ENCODE measurements at regions not wholly inside any gene's neighbourhood (a gene's known extent, or its start where the extent isn't known, plus 50 kb on each side); places are given as distances from the start of the nearest gene placed in this dataset.
"Not testable (repeated sequence)": the region's sequence is repeated elsewhere in the genome, so short reads cannot be mapped to it uniquely, and the experiment has no call there.

GRCh38 chr20:1809611-1810510 lies 85.3 kb upstream of the SIRPA start:
- no peak for DNase-seq

GRCh38 chr20:1809131-1809572 lies 86.1 kb upstream of the SIRPA start:
- DNase-seq: no peak

GRCh38 chr20:1808101-1808500 lies 87.1 kb upstream of the SIRPA start:
- no peak for DNase-seq

- DNase-seq: no peak
These were observed 87.8 kb upstream of the SIRPA start for GRCh38 chr20:1807394-1807793.

DNA sequence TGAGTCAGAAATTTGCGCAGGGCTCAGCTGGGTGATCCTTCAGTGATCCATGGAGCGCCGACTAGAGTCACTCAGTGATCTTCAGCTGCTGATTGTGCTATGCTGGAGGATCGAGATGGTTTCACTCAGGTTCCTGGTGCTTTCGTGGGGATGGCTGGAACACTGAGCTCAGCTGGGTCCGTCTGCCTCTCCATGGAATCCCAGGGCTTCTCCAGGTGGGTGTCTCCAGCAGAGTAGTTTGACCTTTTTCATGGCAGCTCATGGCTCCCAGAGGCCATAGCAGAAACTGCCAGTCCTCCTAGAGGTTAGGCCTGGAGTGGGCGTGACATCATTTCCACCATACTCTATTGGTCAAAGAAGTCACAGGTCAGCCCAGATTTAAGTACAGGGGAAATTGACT lies 88.8 kb upstream of the SIRPA start:
- no peak for DNase-seq

DNA sequence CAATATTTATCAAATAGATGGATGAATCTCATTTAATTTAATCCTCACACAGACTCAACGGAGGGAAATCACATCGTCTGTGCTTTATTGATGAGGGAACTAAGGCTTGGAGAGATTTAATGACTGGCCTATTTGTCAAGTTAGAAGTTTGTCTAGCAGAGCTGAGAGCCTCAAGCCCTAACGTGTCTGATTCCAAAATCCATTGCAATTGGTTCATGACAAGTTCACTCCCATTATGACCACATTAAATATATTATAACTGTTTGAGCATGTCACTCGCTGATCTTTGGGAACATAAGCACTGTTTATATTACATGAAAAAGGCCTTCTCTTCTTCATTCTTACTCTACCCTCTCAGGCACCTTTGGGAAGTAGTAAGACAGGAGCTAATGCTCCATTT lies 89.4 kb upstream of the SIRPA start:
- DNase-seq: no peak

DNA sequence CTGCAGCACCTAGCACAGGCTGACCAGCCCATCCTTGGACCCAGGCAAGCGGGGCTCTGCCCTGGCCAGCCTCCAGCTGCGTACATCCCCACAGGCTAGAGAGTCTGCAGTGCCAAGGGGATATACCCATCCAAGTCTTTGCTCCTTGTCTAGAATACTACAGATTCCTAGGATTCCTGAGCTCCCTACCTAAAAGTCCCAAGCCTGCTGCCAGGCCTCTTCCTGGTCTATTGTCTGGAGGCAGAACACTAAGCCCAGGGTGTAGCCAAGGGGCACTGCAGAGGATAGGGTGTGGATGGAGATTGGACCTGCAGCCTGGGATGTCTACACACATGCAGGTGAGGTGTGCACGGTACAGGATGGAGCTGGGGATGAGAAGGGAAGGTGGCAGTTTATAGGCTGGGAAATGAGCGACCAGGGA lies 90.0 kb upstream of the SIRPA start:
- DNase-seq: no peak

GRCh38 chr20:1804554-1804956 lies 90.7 kb upstream of the SIRPA start:
- DNase-seq: no peak

DNA sequence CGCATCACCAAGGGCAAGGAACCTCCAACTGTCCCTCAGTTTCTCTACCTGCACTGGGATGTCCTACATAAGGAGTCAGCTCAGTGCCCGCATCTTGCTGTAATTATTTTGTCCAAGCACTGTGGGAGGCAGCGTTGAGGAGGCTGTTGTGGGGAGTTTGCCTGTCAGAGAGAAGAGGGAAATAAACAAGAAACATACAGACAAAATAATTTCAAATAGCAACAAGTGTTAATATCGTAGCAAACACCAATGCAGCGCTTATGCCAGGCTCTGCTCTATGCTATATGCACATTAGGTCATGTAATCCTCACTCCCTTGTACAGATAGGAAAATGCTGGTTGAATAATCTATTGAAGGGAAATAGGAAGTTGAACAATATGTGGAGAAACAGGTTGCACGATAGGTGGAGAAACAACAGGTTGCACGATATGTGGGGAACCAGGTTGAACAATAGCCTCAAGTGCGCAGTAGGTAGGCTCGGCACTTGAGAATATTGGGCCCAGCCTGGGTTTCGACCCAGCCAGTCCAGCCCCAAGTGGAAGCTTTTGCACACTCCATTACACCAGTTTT lies 91.2 kb upstream of the SIRPA start:
- no peak for DNase-seq

DNA sequence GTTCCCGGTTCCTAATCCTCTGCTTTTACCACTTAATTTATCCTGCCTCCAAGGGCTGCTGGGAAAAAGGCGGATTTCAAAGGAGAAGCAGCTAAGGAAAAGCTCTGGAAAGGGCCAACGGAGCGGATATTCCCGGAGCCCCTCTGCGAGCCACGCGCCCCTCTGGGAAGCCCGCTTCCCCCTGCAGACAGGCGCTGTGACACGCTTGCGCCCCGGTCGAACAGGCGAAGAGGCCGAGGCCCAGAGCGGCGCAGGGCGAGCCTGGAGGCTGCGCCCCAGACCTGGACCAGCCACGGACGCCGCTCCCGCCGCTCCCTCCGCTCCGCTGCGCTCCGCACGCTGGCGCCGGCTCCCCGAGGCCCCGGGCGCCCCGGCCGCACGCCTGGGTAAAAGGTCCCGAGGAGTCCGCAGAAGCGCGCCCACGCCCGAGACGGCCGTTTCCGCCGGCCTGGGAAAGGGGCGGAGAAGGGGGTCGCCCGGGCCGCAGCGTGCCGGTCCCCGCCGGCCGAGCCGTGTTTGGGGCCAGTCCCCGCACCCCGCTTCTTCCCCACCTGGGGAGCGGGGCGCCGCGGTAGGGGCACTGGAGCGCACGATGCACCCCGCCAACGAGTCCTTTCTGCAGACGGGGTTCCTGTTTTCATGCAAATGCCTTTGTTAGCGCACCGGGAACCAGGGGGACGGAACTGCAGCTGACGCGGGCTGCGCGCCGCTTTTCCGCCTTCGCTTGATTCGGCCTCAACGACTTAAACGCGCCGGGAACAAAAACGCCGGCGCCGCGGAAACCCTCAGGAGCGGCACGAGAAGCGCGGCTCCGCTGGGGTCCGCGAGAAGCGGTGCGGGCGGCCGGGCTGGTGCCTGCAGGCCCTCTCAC lies 91.9 kb upstream of the SIRPA start:
- peak; percentile 58 for DNase-seq

- DNase-seq: peak; percentile 37
These were observed 92.7 kb upstream of the SIRPA start for GRCh38 chr20:1802385-1803060.

- no peak for DNase-seq
These were observed 93.3 kb upstream of the SIRPA start for GRCh38 chr20:1801929-1802306.

DNA sequence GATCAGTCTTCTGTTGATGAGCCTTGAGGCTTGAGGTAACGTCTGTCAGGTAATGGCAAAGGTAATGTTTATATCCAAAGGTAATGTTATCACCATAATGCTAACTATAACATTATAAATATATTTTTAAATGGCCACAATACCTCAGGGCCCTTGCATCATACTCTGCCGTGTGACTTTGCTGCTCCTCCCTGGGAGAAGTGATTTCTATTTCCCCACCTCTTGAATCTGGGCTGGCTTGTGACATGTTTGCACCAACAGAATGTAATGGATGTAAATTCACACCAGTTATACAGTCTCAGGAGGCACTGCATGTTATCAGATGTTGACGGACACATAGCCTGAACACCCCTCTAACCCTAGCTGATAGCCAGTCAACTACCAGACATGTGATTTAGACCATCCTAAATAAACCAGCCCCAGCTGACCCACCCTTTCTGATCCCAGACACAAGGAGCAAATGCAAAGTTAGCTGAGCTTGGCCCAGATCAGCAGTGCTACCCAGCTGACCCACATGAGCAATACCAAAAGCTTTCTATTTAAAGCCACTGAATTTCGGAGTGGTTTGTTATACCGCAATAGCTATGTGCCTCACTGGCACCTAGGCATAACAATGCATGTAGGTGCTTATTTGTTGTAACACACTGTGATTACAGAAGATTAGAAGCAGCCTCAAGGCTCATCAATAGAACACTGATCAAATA lies 93.8 kb upstream of the SIRPA start:
- no peak for DNase-seq

DNA sequence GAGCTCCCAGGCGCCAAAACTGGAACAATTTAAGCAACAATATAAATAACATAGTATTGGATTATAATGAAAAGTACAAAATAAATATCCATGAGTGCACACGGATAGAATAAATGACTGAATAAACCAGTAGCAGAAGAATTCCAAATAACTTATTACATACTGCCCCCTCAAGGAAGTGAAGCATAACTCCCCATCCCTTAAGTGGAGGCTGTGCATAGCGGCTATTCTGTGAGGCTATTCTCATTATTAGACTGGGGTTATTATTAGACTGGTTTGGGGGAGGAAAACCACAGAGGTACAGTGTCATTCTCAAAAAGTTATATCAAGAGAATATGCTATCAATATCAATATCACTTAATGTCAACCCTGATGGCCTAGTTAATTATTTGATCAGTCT lies 94.4 kb upstream of the SIRPA start:
- DNase-seq: no peak

GRCh38 chr20:1800180-1800579 lies 95.0 kb upstream of the SIRPA start:
- DNase-seq: no peak

GRCh38 chr20:1799746-1800145 lies 95.5 kb upstream of the SIRPA start:
- not testable (repeated sequence) for DNase-seq

DNA sequence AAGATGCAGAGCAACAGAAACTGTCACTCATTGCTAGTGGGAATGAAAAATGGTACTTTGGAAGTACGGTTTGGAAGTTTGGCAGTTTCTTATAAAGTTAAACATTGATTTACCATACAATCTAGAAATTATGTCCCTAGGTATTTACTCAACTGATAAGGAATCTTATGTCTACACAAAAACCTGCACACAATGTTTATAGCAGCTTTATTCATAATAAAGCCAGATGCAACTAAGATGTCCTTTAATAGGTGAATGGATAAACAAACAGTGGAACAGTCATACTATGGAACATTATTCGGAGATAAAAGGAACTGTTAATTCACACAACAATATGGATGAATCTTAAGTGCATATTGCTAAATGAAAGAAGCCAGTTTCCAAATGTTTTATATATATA lies 96.2 kb upstream of the SIRPA start:
- no peak for DNase-seq

DNA sequence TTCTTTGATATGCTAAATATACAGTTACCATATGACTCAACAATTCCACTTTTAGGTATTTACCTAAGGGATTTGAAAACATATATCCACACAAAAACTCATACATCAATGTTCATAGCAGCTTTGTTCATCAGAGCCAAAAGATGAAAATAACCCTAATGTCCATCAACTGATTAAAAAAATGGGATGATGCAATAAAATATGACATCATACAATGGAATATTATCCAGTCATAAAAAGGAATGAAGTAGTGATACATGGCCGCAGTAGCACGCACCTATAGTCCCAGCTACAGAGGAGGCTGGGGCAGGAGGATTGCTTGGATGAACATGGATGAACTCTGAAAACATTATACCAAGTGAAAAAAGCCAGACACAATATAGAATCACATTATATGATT lies 101.4 kb upstream of the SIRPA start:
- DNase-seq: no peak

DNA sequence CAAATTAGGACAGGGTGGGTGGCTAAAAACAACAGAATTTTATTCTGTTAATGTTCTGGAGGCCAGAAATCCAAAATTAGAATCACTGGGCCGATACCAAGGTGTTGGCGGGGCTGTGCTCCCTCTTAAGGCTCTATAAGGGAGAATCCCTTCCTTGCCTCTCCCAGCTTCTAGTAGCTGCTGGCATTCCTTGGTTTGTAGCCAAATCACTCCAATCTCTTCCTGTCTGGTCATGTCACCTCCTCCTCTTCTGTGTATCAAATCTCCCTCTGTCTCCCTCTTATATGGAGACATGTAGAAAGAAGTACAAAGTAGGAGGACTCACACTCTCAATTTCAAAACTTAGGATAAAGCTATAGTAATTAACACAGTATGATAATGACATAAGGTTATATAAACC lies 102.9 kb upstream of the SIRPA start:
- DNase-seq: no peak

DNA sequence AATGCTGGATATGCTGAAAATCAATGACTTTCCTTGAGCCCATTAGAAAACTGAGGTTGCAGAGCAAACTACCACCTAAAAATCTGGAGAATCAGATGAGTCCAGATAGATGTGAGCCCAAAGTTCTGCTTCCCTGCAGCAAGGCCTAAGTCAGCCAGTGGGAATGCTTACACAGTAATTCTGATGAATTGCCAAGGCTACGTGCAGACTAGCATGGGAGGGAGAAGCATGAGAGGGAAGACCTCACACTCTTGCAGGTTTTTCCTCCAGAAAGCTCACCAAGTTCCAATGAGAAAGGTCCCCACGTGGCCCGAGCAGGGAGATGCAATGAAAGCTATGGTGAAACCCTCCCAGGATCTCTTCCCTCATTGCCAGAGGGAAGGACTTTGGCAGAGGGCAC lies 104.8 kb upstream of the SIRPA start:
- DNase-seq: no peak

GRCh38 chr20:1788044-1788443 lies 107.2 kb upstream of the SIRPA start:
- DNase-seq: no peak

- DNase-seq: no peak
These were observed 108.7 kb upstream of the SIRPA start for GRCh38 chr20:1786486-1786885.
